SJCRH30 (cell line): ENCODE measurements at regions not wholly inside any gene's neighbourhood (a gene's known extent, or its start where the extent isn't known, plus 50 kb on each side); places are given as distances from the start of the nearest gene placed in this dataset.
"Not testable (repeated sequence)": the region's sequence is repeated elsewhere in the genome, so short reads cannot be mapped to it uniquely, and the experiment has no call there.

Source experiments
- DNase-seq, 2 experiments: peaks; one replicate each; pipeline ENCODE4 v3.0.0-alpha.2; 2015 to 2020
- H3K27ac ChIP-seq: fragments of 250-450 bp; sonication (Bioruptor Pico); 2 replicates; pipeline ENCODE4 v1.5.1; 2020; ENCODE audit warnings: mild to moderate bottlenecking, moderate library complexity
- H3K27me3 ChIP-seq: fragments of 250-450 bp; sonication (Bioruptor Pico); 2 replicates; pipeline ENCODE4 v1.5.1; 2020; ENCODE audit warnings: mild to moderate bottlenecking, moderate library complexity
- H3K36me3 ChIP-seq: fragments of 250-450 bp; sonication (Bioruptor Pico); 2 replicates; pipeline ENCODE4 v1.5.1; 2020; ENCODE audit warnings: mild to moderate bottlenecking, moderate library complexity
- H3K4me1 ChIP-seq: fragments of 250-450 bp; sonication (Bioruptor Pico); 2 replicates; pipeline ENCODE4 v1.5.1; 2020; ENCODE audit warnings: mild to moderate bottlenecking, moderate library complexity
- H3K4me3 ChIP-seq: fragments of 250-450 bp; sonication (Bioruptor Pico); 2 replicates; pipeline ENCODE4 v1.5.1; 2020; ENCODE audit warnings: mild to moderate bottlenecking, moderate library complexity
- H3K9me3 ChIP-seq: fragments of 250-450 bp; sonication (Bioruptor Pico); replicated peaks from 2 replicates; pipeline ENCODE4 v1.5.1; 2020; ENCODE audit warnings: mild to moderate bottlenecking, moderate library complexity

DNA sequence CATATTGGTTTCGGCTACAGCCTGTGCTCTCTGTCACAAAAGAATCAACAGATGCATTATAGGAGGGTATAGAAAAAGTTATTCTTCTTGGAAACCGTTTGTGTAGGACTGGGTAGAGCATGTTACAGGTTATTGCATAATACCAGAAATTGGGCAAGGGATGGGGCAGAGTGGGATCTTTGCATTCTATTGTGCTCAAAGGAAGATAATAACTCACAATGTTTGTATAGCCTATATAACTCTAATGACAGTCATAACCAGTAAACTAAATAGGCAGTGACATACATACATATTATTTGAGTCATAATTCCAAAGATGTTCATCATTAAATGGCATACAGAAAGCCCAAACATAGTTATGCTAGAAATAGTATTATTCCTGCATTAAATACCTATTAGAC lies 179.7 kb downstream of the XPNPEP1 start:
- Histone ChIP-seq H3K27ac (no peak overlapping the region), H3K27me3 (no peaks in the 10 kb centered on the region), H3K4me3 (no peak overlapping the region), H3K9me3 (no peaks in the 10 kb centered on the region), H3K36me3 (no peaks in the 10 kb centered on the region), H3K4me1 (peaks cover 25% of the 10 kb centered on the region)
- DNase-seq, result no peak

- H3K27ac ChIP-seq, result no peak overlapping the region
- H3K36me3 ChIP-seq, result no peaks in the 10 kb centered on the region
- no peaks in the 10 kb centered on the region for H3K27me3 ChIP-seq
- H3K9me3 ChIP-seq, result no peaks in the 10 kb centered on the region
- DNase-seq, result no peak
- peaks cover 25% of the 10 kb centered on the region for H3K4me1 ChIP-seq
- no peak overlapping the region for H3K4me3 ChIP-seq
Observed at GRCh38 chr10:109743146-109743545, 180.2 kb downstream of the XPNPEP1 start.

GRCh38 chr10:109741712-109742111 lies 181.6 kb downstream of the XPNPEP1 start:
- no peak for DNase-seq
- no peak overlapping the region for H3K4me3 ChIP-seq
- no peaks in the 10 kb centered on the region for H3K36me3 ChIP-seq
- no peak overlapping the region for H3K27ac ChIP-seq
- H3K4me1 ChIP-seq, result peaks cover 13% of the 10 kb centered on the region
- H3K9me3 ChIP-seq, result no peaks in the 10 kb centered on the region
- H3K27me3 ChIP-seq, result no peaks in the 10 kb centered on the region

- Histone ChIP-seq H3K36me3 (no peaks in the 10 kb centered on the region), H3K9me3 (no peaks in the 10 kb centered on the region), H3K27me3 (no peaks in the 10 kb centered on the region), H3K4me3 (no peak overlapping the region), H3K4me1 (peaks cover under 1% of the 10 kb centered on the region), H3K27ac (no peak overlapping the region)
- no peak for DNase-seq
Observed at GRCh38 chr10:109740436-109740835, 182.9 kb downstream of the XPNPEP1 start.

GRCh38 chr10:109737626-109738025 lies 185.7 kb downstream of the XPNPEP1 start:
- no peaks in the 10 kb centered on the region for H3K27me3 ChIP-seq
- DNase-seq, result no peak
- H3K9me3 ChIP-seq, result no peaks in the 10 kb centered on the region
- H3K4me1 ChIP-seq, result peaks cover 5% of the 10 kb centered on the region
- H3K4me3 ChIP-seq, result no peak overlapping the region
- H3K27ac ChIP-seq, result no peak overlapping the region
- H3K36me3 ChIP-seq, result no peaks in the 10 kb centered on the region

DNA sequence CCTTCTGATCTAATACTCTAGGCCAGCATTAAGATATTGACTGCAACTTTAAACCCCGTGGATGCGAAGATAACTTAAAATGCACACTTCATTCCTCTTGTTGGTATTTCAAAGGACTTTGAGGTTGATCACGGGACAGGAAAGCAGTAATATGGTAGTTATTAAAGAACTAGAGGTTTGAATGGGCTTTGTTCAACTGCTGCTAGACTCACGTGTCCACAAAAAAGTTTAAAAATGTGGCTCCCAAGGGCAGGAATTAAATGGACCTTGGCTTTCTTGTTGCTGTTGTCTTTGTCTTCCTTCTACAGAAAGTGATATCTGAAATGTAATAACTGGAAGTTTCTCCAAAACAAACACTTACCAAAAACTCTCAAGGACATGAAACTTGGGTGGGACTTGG lies 186.3 kb downstream of the XPNPEP1 start:
- DNase-seq, result no peak
- H3K36me3 ChIP-seq, result no peaks in the 10 kb centered on the region
- peaks cover 9% of the 10 kb centered on the region for H3K4me1 ChIP-seq
- H3K27ac ChIP-seq, result no peak overlapping the region
- no peaks in the 10 kb centered on the region for H3K9me3 ChIP-seq
- no peaks in the 10 kb centered on the region for H3K27me3 ChIP-seq
- no peak overlapping the region for H3K4me3 ChIP-seq

- H3K36me3 ChIP-seq, result no peaks in the 10 kb centered on the region
- no peak overlapping the region for H3K4me3 ChIP-seq
- no peak for DNase-seq
- peaks cover 12% of the 10 kb centered on the region for H3K4me1 ChIP-seq
- H3K27me3 ChIP-seq, result no peaks in the 10 kb centered on the region
- H3K9me3 ChIP-seq, result no peaks in the 10 kb centered on the region
- no peak overlapping the region for H3K27ac ChIP-seq
Observed at GRCh38 chr10:109735776-109736175, 187.5 kb downstream of the XPNPEP1 start.

DNA sequence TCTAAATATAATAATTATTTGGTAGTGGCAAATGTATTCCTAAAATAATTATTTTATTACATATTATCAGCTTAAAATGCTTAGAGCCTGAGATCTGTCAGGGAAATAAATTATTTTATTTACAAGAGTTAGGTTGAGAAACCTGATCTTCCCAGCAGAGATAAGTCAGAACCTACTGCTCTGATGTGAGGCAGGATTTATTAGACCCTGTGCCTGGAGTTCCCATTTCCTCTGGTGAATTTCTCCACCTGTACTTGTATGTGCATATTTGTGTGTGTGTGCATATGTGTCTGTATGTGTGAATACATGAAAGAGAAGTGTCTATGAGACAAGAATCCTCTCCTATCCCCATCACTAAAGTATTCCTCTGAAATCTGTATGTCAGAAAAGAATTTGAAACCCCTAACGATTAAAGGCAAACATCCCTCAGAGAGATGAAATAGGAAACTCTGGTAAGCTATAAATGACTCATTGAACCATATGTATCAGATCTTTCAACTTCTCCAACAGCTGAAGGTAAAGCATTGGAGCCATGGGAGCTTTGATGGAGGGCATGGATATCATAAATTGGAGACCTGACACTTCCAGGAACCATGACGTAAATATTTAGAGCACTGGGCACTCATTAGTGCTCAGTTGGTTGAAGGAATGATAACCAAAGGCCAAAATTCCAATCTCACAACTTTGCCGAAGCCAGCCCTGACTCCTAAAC lies 190.9 kb downstream of the XPNPEP1 start:
- no peaks in the 10 kb centered on the region for H3K36me3 ChIP-seq
- H3K4me3 ChIP-seq, result no peak overlapping the region
- peak; percentile 16 to 60 for DNase-seq
- H3K4me1 ChIP-seq, result peaks cover 17% of the 10 kb centered on the region
- no peaks in the 10 kb centered on the region for H3K27me3 ChIP-seq
- 0 out of 2 replicates have a peak, but pooled peaks cover 3% of the 10 kb centered on the region for H3K9me3 ChIP-seq
- peak overlapping the region; percentile 15; the same call in 1 of the 2 replicates for H3K27ac ChIP-seq

GRCh38 chr10:109729895-109730294 lies 193.4 kb downstream of the XPNPEP1 start:
- not testable (repeated sequence) for H3K27ac ChIP-seq, H3K36me3 ChIP-seq, H3K27me3 ChIP-seq, H3K9me3 ChIP-seq, DNase-seq, H3K4me3 ChIP-seq
- peaks cover 32% of the 10 kb centered on the region for H3K4me1 ChIP-seq

DNA sequence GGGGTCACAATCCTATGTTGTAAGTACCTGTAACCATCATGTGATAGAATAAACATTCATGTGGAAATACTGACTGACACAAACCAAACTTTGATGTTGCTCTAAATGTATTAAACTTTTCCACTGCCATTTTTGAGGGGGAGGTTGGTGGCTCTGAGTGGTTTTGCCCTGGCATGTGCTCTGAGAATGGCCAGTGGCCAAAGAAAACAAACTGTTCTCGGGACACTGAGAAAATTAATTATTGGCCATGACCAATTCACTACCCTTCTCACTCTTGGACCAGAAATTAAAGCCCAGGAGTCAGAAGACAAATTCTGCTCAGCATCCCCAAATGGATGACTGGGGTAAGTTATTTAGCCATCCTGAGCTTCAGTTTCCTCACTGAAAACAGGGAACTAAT lies 195.9 kb downstream of the XPNPEP1 start:
- Histone ChIP-seq H3K27me3 (no peaks in the 10 kb centered on the region), H3K4me3 (no peak overlapping the region), H3K27ac (peak overlapping the region; percentile 31; the same call in 1 of the 2 replicates), H3K36me3 (no peaks in the 10 kb centered on the region), H3K9me3 (0 out of 2 replicates have a peak, but pooled peaks cover 3% of the 10 kb centered on the region), H3K4me1 (peaks cover 25% of the 10 kb centered on the region)
- DNase-seq, result peak; percentile 55 to 66

DNA sequence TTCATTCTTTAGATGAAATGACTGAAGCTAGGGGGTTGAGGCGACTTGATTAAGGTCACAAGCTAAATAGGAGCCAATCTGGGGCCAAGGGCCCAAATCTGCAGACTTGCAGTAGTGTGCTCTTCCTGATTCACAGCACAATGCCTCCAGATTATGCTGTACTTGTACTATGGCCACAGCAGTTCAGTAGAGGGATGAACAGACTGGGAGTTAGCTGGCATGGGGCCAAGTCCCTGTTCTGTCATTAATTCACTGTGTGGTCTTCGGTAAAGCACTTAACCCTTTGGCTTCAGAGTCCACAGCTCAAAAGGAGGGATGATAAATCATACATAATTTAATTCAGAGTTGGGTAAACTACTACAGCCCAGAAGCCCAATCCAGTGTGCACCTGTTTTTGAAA lies 196.8 kb downstream of the XPNPEP1 start:
- DNase-seq, result peak; percentile 82 to 91
- Histone ChIP-seq H3K4me1 (peaks cover 24% of the 10 kb centered on the region), H3K36me3 (no peaks in the 10 kb centered on the region), H3K27me3 (no peaks in the 10 kb centered on the region), H3K9me3 (0 out of 2 replicates have a peak, but pooled peaks cover 3% of the 10 kb centered on the region), H3K27ac (no peak overlapping the region), H3K4me3 (no peak overlapping the region)

DNA sequence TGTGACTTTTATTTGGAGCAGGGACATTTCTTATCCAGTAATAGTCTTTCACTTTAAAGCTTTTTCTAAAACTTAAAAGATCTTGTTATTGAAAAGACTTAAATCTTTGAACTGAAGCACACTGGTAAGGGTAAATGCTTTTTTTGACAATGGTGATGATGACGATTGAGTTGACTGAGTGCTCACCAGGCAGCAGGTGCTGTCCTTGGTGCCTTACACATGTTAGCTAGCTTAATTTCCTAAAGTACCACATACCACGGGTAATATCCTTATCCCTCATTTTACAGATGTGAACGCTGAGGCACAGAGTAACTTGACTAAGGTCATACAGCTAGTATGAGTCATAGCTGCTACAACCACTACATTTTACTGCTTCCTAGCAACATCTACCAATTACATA lies 200.0 kb downstream of the XPNPEP1 start:
- Histone ChIP-seq H3K27me3 (no peaks in the 10 kb centered on the region), H3K27ac (no peak overlapping the region), H3K36me3 (no peaks in the 10 kb centered on the region), H3K4me3 (no peak overlapping the region), H3K4me1 (peaks cover 28% of the 10 kb centered on the region), H3K9me3 (no peaks in the 10 kb centered on the region)
- no peak for DNase-seq

DNA sequence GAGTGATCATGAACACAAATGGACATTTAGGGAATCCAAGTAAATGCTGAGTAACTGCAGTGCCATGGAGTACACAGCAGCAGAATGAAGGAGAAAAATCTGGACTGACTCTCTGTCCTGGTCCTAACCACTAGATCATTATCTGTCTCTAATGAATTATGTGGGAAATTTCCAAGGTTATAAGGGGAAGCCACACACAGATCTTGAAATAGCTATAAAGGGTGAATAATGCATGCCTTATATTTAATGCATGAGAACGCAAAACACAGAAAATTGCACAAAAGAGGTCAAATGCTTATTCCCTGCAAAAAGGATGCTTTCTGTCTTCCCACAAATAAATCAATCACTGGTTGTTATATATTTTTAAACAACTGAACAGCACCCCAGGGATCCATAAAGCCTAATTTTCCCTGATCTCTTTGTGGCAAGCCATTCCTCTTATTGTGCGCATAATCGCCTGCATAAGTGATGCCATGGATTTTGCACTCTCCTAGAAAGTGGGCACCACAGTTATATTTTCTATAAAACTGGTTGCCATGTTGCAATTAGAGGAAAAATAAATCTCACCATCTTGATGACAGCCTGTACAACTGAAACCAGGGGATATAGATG lies 201.8 kb downstream of the XPNPEP1 start:
- Histone ChIP-seq H3K9me3 (no peaks in the 10 kb centered on the region), H3K4me3 (no peak overlapping the region), H3K36me3 (no peaks in the 10 kb centered on the region), H3K27ac (no peak overlapping the region), H3K4me1 (peaks cover 20% of the 10 kb centered on the region), H3K27me3 (no peaks in the 10 kb centered on the region)
- no peak for DNase-seq

GRCh38 chr10:109706026-109706560 lies 217.2 kb downstream of the XPNPEP1 start:
- no peaks in the 10 kb centered on the region for H3K36me3 ChIP-seq
- no peak overlapping the region for H3K27ac ChIP-seq
- H3K9me3 ChIP-seq, result no peaks in the 10 kb centered on the region
- H3K4me1 ChIP-seq, result no peaks in the 10 kb centered on the region
- H3K4me3 ChIP-seq, result no peak overlapping the region
- H3K27me3 ChIP-seq, result no peaks in the 10 kb centered on the region
- no peak for DNase-seq

- Histone ChIP-seq H3K27me3 (no peaks in the 10 kb centered on the region), H3K4me3 (no peak overlapping the region), H3K36me3 (no peaks in the 10 kb centered on the region), H3K9me3 (no peaks in the 10 kb centered on the region), H3K27ac (no peak overlapping the region), H3K4me1 (peaks cover 4% of the 10 kb centered on the region; the same call in 1 of the 2 replicates)
- DNase-seq, result no peak
Observed at GRCh38 chr10:109701633-109702215, 221.6 kb downstream of the XPNPEP1 start.
